Kidney (tissue), 13 donors: ENCODE measurements at regions not wholly inside any gene's neighbourhood (a gene's known extent, or its start where the extent isn't known, plus 50 kb on each side); places are given as distances from the start of the nearest gene placed in this dataset.
"Not testable (repeated sequence)": the region's sequence is repeated elsewhere in the genome, so short reads cannot be mapped to it uniquely, and the experiment has no call there.

Experiments
- DNase-seq, 5 donors: peaks; one replicate each; pipeline ENCODE4 v3.0.0-alpha.2; 2013 to 2020
- FAIRE-seq: peaks from 2 replicates; lab custom pipeline; 2012; peaks lifted over from hg19 to GRCh38; lab: Jason Lieb, UNC
- H3K27ac ChIP-seq, 2 donors: one replicate each; pipeline ENCODE4 v1.7.0; 2013; ENCODE audit warnings: low read depth in 2 of 2, low read length in 2 of 2, inconsistent platforms in 1 of 2
- H3K27me3 ChIP-seq: one replicate; pipeline ENCODE4 v1.7.1; 2013; ENCODE audit warnings: low read length, inconsistent platforms; ENCODE audit not compliant: control insufficient read depth, insufficient read depth
- H3K36me3 ChIP-seq, 3 donors: one replicate each; pipeline versions ENCODE4 v1.7.0 to v1.7.1; 2013; ENCODE audit warnings: low read length in 3 of 3, control low read depth in 1 of 3, inconsistent platforms in 1 of 3; ENCODE audit not compliant: insufficient read depth in 3 of 3, control insufficient read depth in 2 of 3
- H3K4me1 ChIP-seq, 3 donors: one replicate each; pipeline versions ENCODE4 v1.7.0 to v1.7.1; 2013; ENCODE audit warnings: low read length in 3 of 3, inconsistent platforms in 1 of 3, low read depth in 1 of 3; ENCODE audit not compliant: control insufficient read depth in 2 of 3, insufficient read depth in 2 of 3
- H3K4me3 ChIP-seq, 3 donors: one replicate each; pipeline versions ENCODE4 v1.7.0 to v1.8.1; 2013; ENCODE audit warnings: low read length in 3 of 3, control low read depth in 1 of 3, inconsistent platforms in 1 of 3
- H3K9ac ChIP-seq, 3 donors: one replicate each; pipeline versions ENCODE4 v1.7.0 to v1.7.1; 2013; ENCODE audit warnings: low read length in 3 of 3, control low read depth in 1 of 3, inconsistent platforms in 1 of 3
- H3K9me3 ChIP-seq, 3 donors: one replicate each; pipeline versions ENCODE4 v1.7.0 to v1.7.1; 2013; ENCODE audit warnings: low read length in 3 of 3, control low read depth in 1 of 3, inconsistent platforms in 1 of 3; ENCODE audit not compliant: control insufficient read depth in 2 of 3, insufficient read depth in 1 of 3
- CTCF ChIP-seq: IDR thresholded peaks from 3 replicates; pipeline ENCODE4 v1.5.1; 2012; ENCODE audit warnings: mild to moderate bottlenecking, moderate library complexity, borderline replicate concordance; ENCODE audit not compliant: insufficient read depth; ENCODE audit errors: extremely low read depth
- intact Hi-C: fragments of 100-400 bp; cut with DNase I; formaldehyde crosslinking; loops from one replicate; pipeline ENCODE4 v1.11.1; 2022
- donor health status: control.
- donor health status: control.
- donor health status: control.
- donor health status: control.
- donor health status: control.
- donor health status: DM: yes; HTN: yes; CAD: no.
- donor health status: Normal renal cell carcinoma (clear cell type).

- no peak for FAIRE-seq
- no peak for TF ChIP-seq CTCF
- H3K9me3 ChIP-seq: no peaks in the 10 kb centered on the region
- no peaks in the 10 kb centered on the region for H3K27me3 ChIP-seq
- H3K36me3 ChIP-seq: no peaks in the 10 kb centered on the region
- intact Hi-C loops: no loop called here
- H3K9ac ChIP-seq: no peak overlapping the region
- DNase-seq: no peak
- H3K4me1 ChIP-seq: no peaks in the 10 kb centered on the region
- H3K27ac ChIP-seq: no peak overlapping the region
- no peak overlapping the region for H3K4me3 ChIP-seq
Observed at GRCh38 chr5:42242210-42242609, 181.0 kb upstream of the GHR start.

- Histone ChIP-seq H3K27me3 (no peaks in the 10 kb centered on the region), H3K27ac (no peak overlapping the region), H3K4me3 (no peak overlapping the region), H3K36me3 (no peaks in the 10 kb centered on the region), H3K9me3 (no peaks in the 10 kb centered on the region), H3K9ac (no peak overlapping the region), H3K4me1 (no peaks in the 10 kb centered on the region)
- FAIRE-seq (no peak), DNase-seq (no peak)
- intact Hi-C loops: no loop called here
- no peak for TF ChIP-seq CTCF
Observed at GRCh38 chr5:42242881-42243485, 180.3 kb upstream of the GHR start.

DNA sequence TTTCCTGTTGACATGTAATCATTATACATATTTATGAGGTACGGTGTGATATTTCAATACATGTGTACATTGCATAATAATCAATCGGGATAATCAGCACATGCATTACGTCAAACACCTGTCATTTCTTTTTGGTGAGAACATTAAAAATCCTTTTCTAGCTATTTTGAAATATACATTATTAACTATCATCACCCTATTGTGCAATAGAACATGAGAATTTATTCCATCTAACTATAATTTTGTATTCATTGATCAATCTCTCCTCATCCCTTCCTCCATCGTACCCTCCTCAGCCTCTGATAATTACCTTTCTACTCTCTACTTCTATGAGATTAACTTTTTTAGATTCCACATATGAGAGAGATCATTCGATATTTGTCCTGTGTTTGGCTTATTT, 170.9 kb upstream of the GHR start:
- no peak for TF ChIP-seq CTCF
- no peaks in the 10 kb centered on the region for H3K4me1 ChIP-seq
- intact Hi-C loops: no loop called here
- no peak overlapping the region for H3K9ac ChIP-seq
- FAIRE-seq (no peak), DNase-seq (no peak)
- H3K9me3 ChIP-seq: no peaks in the 10 kb centered on the region
- H3K36me3 ChIP-seq: no peaks in the 10 kb centered on the region
- no peak overlapping the region for H3K27ac ChIP-seq
- H3K4me3 ChIP-seq: no peak overlapping the region
- H3K27me3 ChIP-seq: no peaks in the 10 kb centered on the region

GRCh38 chr5:42259914-42260313, 163.3 kb upstream of the GHR start:
- H3K36me3 ChIP-seq, intact Hi-C loops, H3K4me3 ChIP-seq, H3K27ac ChIP-seq, FAIRE-seq, DNase-seq, H3K4me1 ChIP-seq, H3K9me3 ChIP-seq, H3K27me3 ChIP-seq, H3K9ac ChIP-seq: not testable (repeated sequence)
